H9 (cell line): ENCODE measurements at regions not wholly inside any gene's neighbourhood (a gene's known extent, or its start where the extent isn't known, plus 50 kb on each side); places are given as distances from the start of the nearest gene placed in this dataset.

Experiments used
- DNase-seq: peaks from one replicate; pipeline ENCODE4 v3.0.0-alpha.2; 2017
- H2AFZ ChIP-seq: one replicate; pipeline ENCODE4 v1.6.1; 2013; ENCODE audit warnings: mild to moderate bottlenecking, low read length, control low read depth, moderate library complexity
- H2AK5ac ChIP-seq: 2 replicates; pipeline ENCODE4 v1.6.1; 2013; ENCODE audit warnings: low read length, control low read depth, mixed read lengths; ENCODE audit not compliant: insufficient read length
- H2BK120ac ChIP-seq: one replicate; pipeline ENCODE4 v1.6.1; 2013; ENCODE audit warnings: low read depth, mild to moderate bottlenecking, low read length, control low read depth, inconsistent platforms; ENCODE audit not compliant: poor library complexity, severe bottlenecking
- H2BK12ac ChIP-seq: 2 replicates; pipeline ENCODE4 v1.6.1; 2013; ENCODE audit warnings: low read length, control low read depth, mixed read lengths, low read depth; ENCODE audit not compliant: insufficient read length
- H2BK15ac ChIP-seq: 2 replicates; pipeline ENCODE4 v1.6.1; 2013; ENCODE audit warnings: low read depth, low read length, control low read depth
- H2BK20ac ChIP-seq: one replicate; pipeline ENCODE4 v1.6.1; 2013; ENCODE audit warnings: low read depth, mild to moderate bottlenecking, low read length, control low read depth, inconsistent platforms; ENCODE audit not compliant: poor library complexity, severe bottlenecking
- H2BK5ac ChIP-seq: 2 replicates; pipeline ENCODE4 v1.6.1; 2013; ENCODE audit warnings: low read length, control low read depth, mixed read lengths; ENCODE audit not compliant: insufficient read length
- H3K14ac ChIP-seq: 2 replicates; pipeline ENCODE4 v1.6.1; 2013; ENCODE audit warnings: low read length, control low read depth; ENCODE audit not compliant: insufficient read depth
- H3K18ac ChIP-seq: 2 replicates; pipeline ENCODE4 v1.6.1; 2013; ENCODE audit warnings: low read depth, mild to moderate bottlenecking, mixed read lengths, low read length, control low read depth; ENCODE audit not compliant: insufficient read length
- H3K23ac ChIP-seq: 2 replicates; pipeline ENCODE4 v1.6.1; 2013; ENCODE audit warnings: low read length, control low read depth, mixed read lengths, low read depth; ENCODE audit not compliant: insufficient read length
- H3K23me2 ChIP-seq: 2 replicates; pipeline ENCODE4 v1.6.1; 2013; ENCODE audit warnings: low read depth, mild to moderate bottlenecking, mixed read lengths, low read length, control low read depth; ENCODE audit not compliant: insufficient read length, poor library complexity, severe bottlenecking
- H3K27ac ChIP-seq: 2 replicates; pipeline ENCODE4 v1.5.1; 2013; ENCODE audit warnings: low read length, control low read depth, mixed read lengths, low read depth; ENCODE audit not compliant: insufficient read length
- H3K27me3 ChIP-seq: 2 replicates; pipeline ENCODE4 v1.6.1; 2013; ENCODE audit warnings: low read length, control low read depth, inconsistent platforms; ENCODE audit not compliant: insufficient read depth
- H3K4ac ChIP-seq: 2 replicates; pipeline ENCODE4 v1.6.1; 2013; ENCODE audit warnings: low read depth, mild to moderate bottlenecking, control low read depth, inconsistent platforms, low read length, moderate library complexity
- H3K4me1 ChIP-seq: 2 replicates; pipeline ENCODE4 v1.6.1; 2013; ENCODE audit warnings: low read length, control low read depth, inconsistent platforms; ENCODE audit not compliant: insufficient read depth
- H3K4me2 ChIP-seq: 2 replicates; pipeline ENCODE4 v1.6.1; 2013; ENCODE audit warnings: low read length, control low read depth, mixed read lengths; ENCODE audit not compliant: insufficient read length, insufficient read depth
- H3K56ac ChIP-seq: 2 replicates; pipeline ENCODE4 v1.6.1; 2013; ENCODE audit warnings: low read depth, mild to moderate bottlenecking, mixed read lengths, low read length, control low read depth; ENCODE audit not compliant: insufficient read length
- H3K79me1 ChIP-seq: 2 replicates; pipeline ENCODE4 v1.6.1; 2013; ENCODE audit warnings: low read depth, mild to moderate bottlenecking, moderate library complexity, low read length, control low read depth, inconsistent platforms; ENCODE audit not compliant: insufficient read depth, poor library complexity, severe bottlenecking
- H3K79me2 ChIP-seq: 2 replicates; pipeline ENCODE4 v1.6.1; 2013; ENCODE audit warnings: low read length, control low read depth, inconsistent platforms; ENCODE audit not compliant: insufficient read depth
- H3K9ac ChIP-seq: 2 replicates; pipeline ENCODE4 v1.6.1; 2013; ENCODE audit warnings: low read length, control low read depth, mixed read lengths; ENCODE audit not compliant: insufficient read length; ENCODE audit errors: extremely low read depth
- H3K9me3 ChIP-seq: one replicate; pipeline ENCODE4 v1.6.1; 2013; ENCODE audit warnings: low read depth, low read length, inconsistent platforms; ENCODE audit not compliant: control insufficient read depth
- H3T11ph ChIP-seq: one replicate; pipeline ENCODE4 v1.6.1; 2013; ENCODE audit warnings: mild to moderate bottlenecking, low read length, control low read depth, inconsistent platforms
- H4K20me1 ChIP-seq: one replicate; pipeline ENCODE4 v1.6.1; 2013; ENCODE audit not compliant: control insufficient read depth, insufficient read length, insufficient read depth
- H4K5ac ChIP-seq: 2 replicates; pipeline ENCODE4 v1.6.1; 2013; ENCODE audit warnings: low read depth, mild to moderate bottlenecking, mixed read lengths, low read length, control low read depth; ENCODE audit not compliant: insufficient read length
- H4K8ac ChIP-seq: replicated peaks from 2 replicates; pipeline ENCODE4 v1.6.1; 2013; ENCODE audit warnings: low read length, control low read depth, mixed read lengths, low read depth; ENCODE audit not compliant: insufficient read length
- H4K91ac ChIP-seq: 2 replicates; pipeline ENCODE4 v1.6.1; 2013; ENCODE audit warnings: low read depth, mild to moderate bottlenecking, moderate library complexity, mixed read lengths, low read length, control low read depth; ENCODE audit not compliant: insufficient read length
- H3K27ac Mint-ChIP-seq, 3 experiments: 2 replicates in 2 of 3; 3 replicates in 1 of 3; pipeline ENCODE4 v1.8.0; 2020 to 2021; ENCODE audit warnings: mixed read lengths in 3 of 3, mild to moderate bottlenecking in 1 of 3, moderate library complexity in 1 of 3
- H3K27me3 Mint-ChIP-seq: 2 replicates; pipeline ENCODE4 v1.8.0; 2021; ENCODE audit warnings: low read depth, mild to moderate bottlenecking, moderate library complexity, mixed read lengths
- H3K36me3 Mint-ChIP-seq, 3 experiments: 2 replicates in 2 of 3; 3 replicates in 1 of 3; pipeline ENCODE4 v1.8.0; 2020 to 2021; ENCODE audit warnings: low read depth in 3 of 3, mixed read lengths in 3 of 3; ENCODE audit not compliant: insufficient read depth in 1 of 3
- H3K4me1 Mint-ChIP-seq, 2 experiments: 2 replicates each; pipeline ENCODE4 v1.8.0; 2020; ENCODE audit warnings: mixed read lengths in 2 of 2
- H3K4me3 Mint-ChIP-seq, 2 experiments: 2 replicates in 1 of 2; 3 replicates in 1 of 2; pipeline ENCODE4 v1.8.0; 2020 to 2021; ENCODE audit warnings: mild to moderate bottlenecking in 2 of 2, mixed read lengths in 2 of 2, moderate library complexity in 1 of 2
- H3K9me3 Mint-ChIP-seq, 2 experiments: 2 replicates in 1 of 2; 3 replicates in 1 of 2; pipeline ENCODE4 v1.8.0; 2020; ENCODE audit warnings: mild to moderate bottlenecking in 2 of 2, mixed read lengths in 2 of 2, moderate library complexity in 1 of 2
- TF ChIP-seq, protein P1 (sequence below): fragments of 200-600 bp; sonication (generic); conservative IDR thresholded peaks from 3 replicates; pipeline ENCODE4 v1.8.0; 2021; ENCODE audit warnings: antibody characterized with exemption, mild to moderate bottlenecking

DNA sequence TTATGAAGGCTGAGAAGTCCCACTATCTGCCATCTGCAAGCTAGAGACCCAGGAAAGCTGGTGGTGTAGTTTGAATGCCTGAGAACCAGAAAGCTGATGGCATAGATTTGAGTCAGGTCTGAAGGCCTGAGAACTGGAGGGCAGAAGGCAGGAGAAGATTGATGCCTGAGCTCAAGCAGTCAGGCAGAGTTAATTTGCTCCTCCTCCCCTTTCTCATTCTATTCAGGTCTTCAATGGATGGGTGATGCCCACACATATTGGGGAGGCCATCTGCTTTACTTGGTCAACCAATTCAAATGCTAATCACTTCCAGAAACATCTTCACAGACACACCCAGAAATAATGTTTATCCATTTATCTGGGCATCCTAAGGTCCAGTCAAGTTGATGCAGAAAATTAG, 87.6 kb upstream of the CPLX2 start:
- Histone ChIP-seq H2AFZ (no peak overlapping the region), H3K4ac (no peak overlapping the region), H2AK5ac (no peak overlapping the region), H4K8ac (no peak overlapping the region), H3K79me2 (no peaks in the 10 kb centered on the region), H2BK120ac (no peak overlapping the region), H3K9ac (no peak overlapping the region), H3K27ac (no peak overlapping the region), H3K18ac (no peak overlapping the region), H2BK15ac (no peak overlapping the region), H3K4me2 (no peak overlapping the region), H2BK20ac (no peak overlapping the region), H3K56ac (no peak overlapping the region), H3K14ac (no peak overlapping the region), H3K79me1 (no peaks in the 10 kb centered on the region), H3K23ac (no peak overlapping the region), H4K20me1 (no peaks in the 10 kb centered on the region), H4K5ac (no peak overlapping the region), H2BK12ac (no peak overlapping the region), H4K91ac (no peak overlapping the region), H3K4me1 (no peaks in the 10 kb centered on the region), H2BK5ac (no peak overlapping the region), H3K9me3 (no peaks in the 10 kb centered on the region), H3K27me3 (no peaks in the 10 kb centered on the region), H3T11ph (no peak overlapping the region), H3K23me2 (no peaks in the 10 kb centered on the region)
- H3K9me3 Mint-ChIP-seq: no peaks in the 10 kb centered on the region
- H3K27me3 Mint-ChIP-seq: peaks cover 37% of the 10 kb centered on the region
- H3K36me3 Mint-ChIP-seq: no peaks in the 10 kb centered on the region
- no peak for DNase-seq
- H3K4me1 Mint-ChIP-seq: peaks cover 3% of the 10 kb centered on the region in 2 experiments; a peak in 3 of 4 replicates
- no peak overlapping the region for H3K4me3 Mint-ChIP-seq
- TF ChIP-seq, protein P1, sequence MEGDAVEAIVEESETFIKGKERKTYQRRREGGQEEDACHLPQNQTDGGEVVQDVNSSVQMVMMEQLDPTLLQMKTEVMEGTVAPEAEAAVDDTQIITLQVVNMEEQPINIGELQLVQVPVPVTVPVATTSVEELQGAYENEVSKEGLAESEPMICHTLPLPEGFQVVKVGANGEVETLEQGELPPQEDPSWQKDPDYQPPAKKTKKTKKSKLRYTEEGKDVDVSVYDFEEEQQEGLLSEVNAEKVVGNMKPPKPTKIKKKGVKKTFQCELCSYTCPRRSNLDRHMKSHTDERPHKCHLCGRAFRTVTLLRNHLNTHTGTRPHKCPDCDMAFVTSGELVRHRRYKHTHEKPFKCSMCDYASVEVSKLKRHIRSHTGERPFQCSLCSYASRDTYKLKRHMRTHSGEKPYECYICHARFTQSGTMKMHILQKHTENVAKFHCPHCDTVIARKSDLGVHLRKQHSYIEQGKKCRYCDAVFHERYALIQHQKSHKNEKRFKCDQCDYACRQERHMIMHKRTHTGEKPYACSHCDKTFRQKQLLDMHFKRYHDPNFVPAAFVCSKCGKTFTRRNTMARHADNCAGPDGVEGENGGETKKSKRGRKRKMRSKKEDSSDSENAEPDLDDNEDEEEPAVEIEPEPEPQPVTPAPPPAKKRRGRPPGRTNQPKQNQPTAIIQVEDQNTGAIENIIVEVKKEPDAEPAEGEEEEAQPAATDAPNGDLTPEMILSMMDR: no peak
- no peak overlapping the region for H3K27ac Mint-ChIP-seq
